GM21381 (cell line): ENCODE measurements at regions not wholly inside any gene's neighbourhood (a gene's known extent, or its start where the extent isn't known, plus 50 kb on each side); places are given as distances from the start of the nearest gene placed in this dataset.
"Not testable (repeated sequence)": the region's sequence is repeated elsewhere in the genome, so short reads cannot be mapped to it uniquely, and the experiment has no call there.

ENCODE experiments used
- ATAC-seq: cut with Tn5 transposase; IDR thresholded peaks from one replicate; pipeline ENCODE4 v1.9.1; 2021; ENCODE audit warnings: mild to moderate bottlenecking, moderate library complexity; ENCODE audit not compliant: unreplicated experiment

- not testable (repeated sequence) for ATAC-seq
These were observed 85.1 kb upstream of the MAP4 start for GRCh38 chr3:48101301-48101650.

- ATAC-seq: no peak
These were observed 76.1 kb upstream of the MAP4 start for GRCh38 chr3:48092270-48092669.

- ATAC-seq: no peak
These were observed 74.1 kb upstream of the MAP4 start for GRCh38 chr3:48090166-48090939.

- peak; percentile 95 for ATAC-seq
These were observed 72.7 kb upstream of the MAP4 start for GRCh38 chr3:48088749-48089466.

- ATAC-seq: peak; percentile 24
These were observed 72.0 kb upstream of the MAP4 start for GRCh38 chr3:48088056-48088748.

GRCh38 chr3:48086705-48087104 is 70.5 kb upstream of the MAP4 start:
- no peak for ATAC-seq

GRCh38 chr3:48084929-48085328 is 68.7 kb upstream of the MAP4 start:
- no peak for ATAC-seq

- ATAC-seq: no peak
These were observed 68.0 kb upstream of the MAP4 start for GRCh38 chr3:48084170-48084569.

- ATAC-seq: no peak
These were observed 66.5 kb upstream of the MAP4 start for GRCh38 chr3:48082580-48083184.

- ATAC-seq: no peak
These were observed 61.6 kb upstream of the MAP4 start for GRCh38 chr3:48077815-48078214.

- ATAC-seq: no peak
These were observed 53.8 kb upstream of the MAP4 start for GRCh38 chr3:48070030-48070429.

GRCh38 chr3:48069339-48069738 is 53.1 kb upstream of the MAP4 start:
- ATAC-seq: no peak

- no peak for ATAC-seq
These were observed 52.7 kb upstream of the MAP4 start for GRCh38 chr3:48068886-48069285.

- not testable (repeated sequence) for ATAC-seq
These were observed 52.1 kb upstream of the MAP4 start for GRCh38 chr3:48068320-48068719.

GRCh38 chr3:48067271-48067670 is 51.1 kb upstream of the MAP4 start:
- ATAC-seq: no peak
